IPS DF 4.7 (cell line): ENCODE measurements at regions not wholly inside any gene's neighbourhood (a gene's known extent, or its start where the extent isn't known, plus 50 kb on each side); places are given as distances from the start of the nearest gene placed in this dataset.
"Not testable (repeated sequence)": the region's sequence is repeated elsewhere in the genome, so short reads cannot be mapped to it uniquely, and the experiment has no call there.

Source experiments
- DNase-seq: peaks from one replicate; pipeline ENCODE4 v3.0.0-alpha.2; 2013; ENCODE audit warnings: low spot score; ENCODE audit errors: extremely low read depth

DNA sequence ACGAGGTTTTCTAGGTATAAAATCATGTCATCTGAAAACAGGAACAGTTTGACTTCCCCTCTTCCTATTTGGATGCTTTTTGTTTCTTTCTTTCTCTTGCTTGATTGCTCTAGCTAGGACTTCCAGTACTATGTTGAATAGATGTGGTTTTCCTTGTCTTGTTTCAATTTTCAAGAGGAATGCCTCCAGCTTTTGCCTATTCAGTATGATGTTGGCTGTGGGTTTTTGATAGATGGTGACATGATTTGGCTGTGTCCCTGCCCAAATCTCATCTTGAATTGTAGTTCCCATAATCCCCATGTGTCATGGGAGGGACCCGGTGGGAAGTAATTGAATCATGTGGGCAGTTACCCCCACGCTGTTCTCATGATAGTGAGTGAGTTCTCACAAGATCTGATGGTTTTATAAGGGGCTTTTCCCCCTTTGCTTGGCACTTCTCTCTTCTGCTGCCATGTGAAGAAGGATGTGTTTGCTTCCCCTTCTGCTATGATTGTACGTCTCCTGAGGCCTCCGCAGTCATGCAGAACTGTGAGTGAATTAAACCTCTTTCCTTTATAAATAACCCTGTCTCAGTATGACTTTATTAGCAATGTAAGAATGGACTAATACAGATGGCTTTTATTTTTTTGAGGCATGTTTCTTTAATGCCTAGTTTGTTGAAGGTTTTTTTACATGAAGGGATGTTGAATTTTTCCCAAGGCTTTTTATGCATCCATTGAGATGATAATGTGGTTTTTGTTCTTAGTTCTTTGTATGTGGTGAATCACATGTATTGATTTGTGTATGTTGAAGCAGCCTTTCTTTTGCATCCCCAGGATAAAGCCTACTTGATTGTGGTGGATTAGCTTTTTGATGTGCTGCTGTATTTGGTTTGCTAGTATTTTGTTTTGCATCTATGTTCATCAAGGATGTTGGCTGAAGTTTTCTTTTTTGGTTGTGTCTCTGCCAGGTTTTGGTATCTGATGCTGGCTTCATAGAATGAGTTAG, 239.1 kb downstream of the THBS2 start:
- no peak for DNase-seq

DNA sequence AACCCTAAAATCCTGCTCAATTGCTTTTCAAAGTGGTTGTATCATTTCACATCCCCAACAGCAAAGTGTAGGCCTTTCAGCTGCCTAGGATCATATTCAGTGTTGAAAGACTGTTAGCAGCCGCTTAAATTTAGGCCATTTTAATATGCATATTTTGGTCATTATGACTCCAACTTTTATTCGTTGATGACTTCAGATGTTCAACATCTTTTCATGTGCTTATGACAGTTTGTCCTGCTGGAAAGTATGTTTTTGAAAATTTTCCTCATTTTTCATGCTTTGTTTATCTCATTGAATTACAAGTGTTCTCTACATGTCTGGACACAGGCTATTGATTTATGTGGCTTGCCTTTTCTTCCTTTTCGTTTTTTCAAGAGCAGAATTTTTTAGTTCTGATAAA, 244.0 kb downstream of the THBS2 start:
- DNase-seq, result no peak

DNA sequence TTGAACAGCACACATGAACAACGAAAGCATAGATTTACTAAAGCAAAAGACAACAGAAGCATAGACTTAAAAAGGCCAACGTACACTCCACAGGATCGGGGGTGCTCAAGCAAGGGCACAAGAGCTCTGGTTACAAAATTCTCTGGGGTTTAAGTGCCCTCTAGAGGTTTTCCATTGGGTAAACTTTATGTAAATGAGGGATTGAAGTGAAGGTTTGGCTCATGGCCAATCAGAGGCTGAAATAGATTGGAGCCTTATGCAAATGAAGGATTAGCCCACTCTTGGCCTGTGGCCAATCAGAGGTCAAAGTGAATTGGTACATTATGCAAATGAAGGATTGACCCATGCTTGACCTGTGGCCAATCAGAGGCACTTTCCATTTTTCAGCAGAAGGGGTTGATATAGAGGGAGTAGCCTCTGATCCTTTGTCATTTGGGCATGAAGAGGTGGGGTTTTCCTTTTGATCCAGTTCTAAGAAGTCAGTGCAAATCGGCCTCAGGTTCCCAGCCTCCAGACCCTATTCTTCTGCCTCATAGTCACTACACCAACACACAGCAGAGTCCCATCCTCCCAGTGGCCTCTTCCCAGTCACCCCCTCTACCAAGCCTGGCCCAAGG, 244.9 kb downstream of the THBS2 start:
- DNase-seq, result no peak

DNA sequence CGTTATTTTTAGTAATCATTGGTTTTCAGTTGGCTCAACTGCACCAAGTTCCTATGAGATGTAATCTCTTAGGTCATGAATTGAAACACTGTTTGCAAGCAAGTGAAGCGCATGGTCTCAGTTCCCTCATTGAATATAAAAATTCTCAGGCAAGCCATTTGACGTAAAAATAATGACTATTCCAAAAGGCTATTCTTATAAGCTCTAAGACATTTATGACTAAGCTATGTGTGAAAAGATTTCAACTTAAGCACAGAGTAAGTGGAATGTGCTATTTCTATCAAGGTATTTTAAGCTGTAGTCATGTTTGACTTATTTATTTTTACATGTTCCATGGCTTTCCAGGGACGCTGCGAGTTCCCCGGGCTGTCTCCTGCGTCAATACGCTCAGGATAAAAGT, 248.5 kb downstream of the THBS2 start:
- no peak for DNase-seq

DNA sequence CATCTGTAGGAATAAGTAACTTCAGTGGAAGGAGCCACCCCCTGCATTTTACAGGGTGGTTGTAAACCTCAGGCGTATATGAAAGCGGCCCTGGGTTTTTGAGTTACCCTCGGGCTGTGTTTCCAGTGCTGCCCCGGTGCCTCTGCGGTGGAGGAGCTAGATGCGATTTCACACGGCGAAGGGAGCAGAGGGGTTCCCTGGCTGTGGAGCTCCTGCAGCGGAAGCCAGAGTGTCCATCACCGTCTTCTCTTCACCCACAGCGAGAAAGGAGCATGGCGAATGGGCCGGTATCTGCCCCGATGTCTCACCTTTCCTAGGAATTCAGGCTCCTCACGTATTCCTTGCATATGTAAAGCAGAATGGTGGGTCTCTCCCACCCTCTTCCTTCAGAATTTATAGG, 253.6 kb downstream of the THBS2 start:
- DNase-seq, result no peak

DNA sequence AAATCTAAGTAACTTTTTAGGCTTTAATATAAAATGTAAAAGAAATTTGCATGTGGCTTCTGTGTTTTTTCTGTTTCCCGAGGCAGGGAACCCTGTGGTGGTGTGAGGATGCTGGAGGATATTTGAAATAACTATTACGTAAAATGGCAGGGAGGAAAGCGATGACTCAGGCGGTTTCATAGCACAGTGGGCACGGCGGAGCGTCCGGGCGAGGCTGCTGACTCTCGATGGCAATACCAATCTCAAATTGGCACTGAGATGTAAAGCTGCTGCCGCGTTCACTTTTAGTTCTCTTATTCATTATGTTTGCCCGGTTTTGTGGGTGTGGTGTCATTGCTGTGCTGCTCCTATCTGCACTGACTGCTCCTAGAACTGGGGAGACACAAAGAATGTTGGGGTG, 254.3 kb downstream of the THBS2 start:
- DNase-seq, result no peak

DNA sequence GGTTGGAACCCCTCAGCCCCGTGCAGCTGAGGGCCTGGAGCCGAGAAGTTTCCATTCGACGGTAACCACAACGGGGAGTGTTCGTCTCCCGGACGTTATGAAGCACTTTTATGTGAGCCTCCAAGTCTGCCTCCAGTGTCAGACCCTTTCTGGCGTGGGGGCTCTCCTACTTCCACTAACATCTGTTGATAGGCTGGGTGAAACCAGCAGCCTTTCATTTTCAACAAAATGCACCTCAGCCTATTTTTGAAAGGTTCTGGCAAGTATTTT, 257.4 kb downstream of the THBS2 start:
- DNase-seq, result no peak

DNA sequence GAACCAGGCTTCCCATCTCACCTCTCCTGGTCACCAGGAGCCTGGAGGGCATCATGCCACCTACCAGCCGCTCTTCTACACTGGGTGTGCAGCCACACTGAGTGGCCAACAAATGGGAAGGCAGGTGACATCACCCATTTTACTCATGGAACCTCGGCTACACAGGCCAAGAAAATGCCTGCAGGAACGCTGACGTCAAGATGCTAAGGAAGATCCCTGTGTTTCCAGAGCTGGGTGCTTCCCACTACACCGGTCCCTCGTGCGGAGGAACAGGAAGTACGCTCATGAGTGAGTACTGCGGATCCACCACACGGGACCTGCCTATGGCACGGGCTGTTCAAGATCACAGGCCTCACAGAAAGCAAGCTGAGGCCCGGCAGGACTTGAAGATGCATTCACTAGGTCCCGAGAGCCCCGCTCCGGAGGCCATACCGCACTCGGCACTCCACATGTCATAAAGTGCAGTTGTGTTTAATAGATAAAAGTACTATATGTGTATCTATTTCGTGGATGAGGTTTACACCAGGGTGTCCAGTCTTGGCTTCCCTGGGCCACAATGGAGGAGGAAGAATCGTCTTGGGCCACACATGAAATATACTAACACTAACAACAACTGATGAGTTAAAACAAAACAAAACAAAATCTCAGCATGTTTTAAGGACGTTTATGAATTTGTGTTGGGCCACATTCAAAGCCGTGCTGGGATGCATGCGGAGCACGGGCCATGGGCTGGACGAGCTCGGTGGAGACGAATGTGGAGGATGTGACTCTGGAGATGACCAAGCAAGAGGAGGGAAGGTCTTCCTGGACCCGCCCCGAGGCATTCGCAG, 257.9 kb downstream of the THBS2 start:
- DNase-seq, result no peak

DNA sequence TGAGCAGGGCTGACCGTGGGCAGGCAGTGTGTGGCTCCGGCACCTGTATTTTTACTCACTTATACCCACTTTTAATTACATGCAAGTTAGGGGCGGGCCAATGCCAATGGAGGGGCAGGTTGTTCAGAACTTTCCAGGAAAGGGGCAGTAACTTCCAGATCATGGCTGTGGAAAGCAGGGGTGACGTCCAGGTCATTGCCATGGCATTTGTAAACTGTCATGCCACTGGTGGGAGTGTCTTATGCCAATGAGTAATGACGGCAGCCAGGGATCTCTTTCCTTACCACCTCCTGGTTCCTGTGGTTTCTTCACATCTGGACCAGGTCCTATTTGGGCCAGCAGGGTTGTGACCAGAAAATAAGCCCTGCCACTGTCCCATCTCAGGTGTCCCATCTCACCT, 258.7 kb downstream of the THBS2 start:
- DNase-seq, result no peak

DNA sequence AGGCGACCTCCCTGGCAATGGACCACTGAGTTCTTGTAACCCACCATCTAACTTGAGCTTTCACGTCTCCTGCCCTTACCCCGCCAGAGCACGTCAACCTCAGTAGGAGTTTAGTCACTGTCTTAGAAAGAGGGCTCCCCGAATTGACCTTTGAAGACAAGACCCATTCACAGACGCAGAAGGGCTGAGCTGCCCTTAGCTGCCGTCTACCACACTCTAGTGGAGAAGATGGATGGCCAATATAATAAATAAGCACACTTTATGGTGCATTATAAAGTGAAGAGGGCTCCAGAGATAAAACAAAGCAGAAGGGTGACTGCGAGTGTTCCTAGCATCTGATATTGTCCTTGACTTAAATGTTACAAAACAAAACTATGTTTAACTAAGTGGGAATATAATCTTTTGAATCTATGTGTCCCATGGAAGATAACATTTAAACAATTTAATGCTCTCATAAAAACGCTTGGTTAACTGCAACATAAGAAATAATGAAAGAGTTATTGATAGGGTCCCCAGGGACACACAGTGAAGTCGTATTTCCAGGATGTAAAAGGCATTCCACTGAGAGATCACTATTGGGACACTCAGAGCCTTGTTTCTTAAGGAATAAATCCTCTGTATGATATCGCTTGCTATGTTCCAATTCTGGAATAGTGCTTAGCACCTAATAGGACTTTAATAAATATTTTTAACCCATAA, 261.1 kb downstream of the THBS2 start:
- no peak for DNase-seq

DNA sequence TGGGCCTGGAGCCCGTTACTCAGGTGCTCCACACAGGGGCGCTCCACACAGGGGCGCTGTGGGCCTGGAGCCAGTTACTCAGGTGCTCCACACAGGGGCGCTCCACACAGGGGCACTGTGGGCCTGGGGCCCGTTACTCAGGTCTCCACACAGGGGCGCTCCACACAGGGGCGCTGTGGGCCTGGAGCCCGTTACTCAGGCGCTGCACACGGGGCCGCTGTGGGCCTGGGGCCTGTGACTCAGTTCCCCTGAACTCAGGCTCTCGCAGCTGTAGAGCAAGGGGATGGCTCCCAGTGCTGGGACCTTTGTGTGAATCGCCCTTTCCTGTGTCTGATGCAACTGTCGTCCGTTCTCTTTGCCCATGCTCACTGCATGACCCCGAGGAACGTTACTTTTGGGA, 262.0 kb downstream of the THBS2 start:
- not testable (repeated sequence) for DNase-seq

DNA sequence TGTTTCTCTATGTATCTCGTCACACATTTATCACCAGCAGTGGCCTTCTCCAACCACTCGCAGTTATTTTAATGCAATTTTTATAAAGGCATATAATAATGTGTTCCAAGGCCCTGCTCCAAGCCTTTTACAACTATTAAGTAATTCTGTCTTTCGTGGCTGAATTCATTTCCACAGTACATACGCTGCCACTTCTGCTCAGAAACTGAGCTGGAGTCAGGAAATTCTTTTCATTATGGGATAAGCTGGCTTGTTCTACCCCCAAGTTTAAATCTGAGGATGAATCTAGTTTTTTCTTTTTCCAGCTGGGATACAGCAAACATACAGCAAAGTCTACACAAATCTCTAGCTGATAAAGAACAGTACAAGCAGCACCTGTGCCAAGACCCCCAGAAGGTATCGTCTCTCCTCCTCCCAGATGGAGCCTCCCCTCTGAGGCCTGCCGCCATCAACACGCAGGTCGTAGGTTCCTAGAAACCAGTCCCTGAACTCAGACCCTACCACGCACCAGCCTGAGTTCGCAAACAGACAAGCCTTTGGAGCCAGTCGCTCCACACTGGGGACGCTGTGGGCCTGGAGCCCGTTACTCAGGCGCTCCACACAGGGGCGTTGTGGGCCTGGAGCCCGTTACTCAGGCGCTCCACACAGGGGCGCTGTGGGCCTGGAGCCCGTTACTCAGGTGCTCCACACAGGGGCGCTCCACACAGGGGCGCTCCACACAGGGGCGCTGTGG, 263.5 kb downstream of the THBS2 start:
- no peak for DNase-seq

DNA sequence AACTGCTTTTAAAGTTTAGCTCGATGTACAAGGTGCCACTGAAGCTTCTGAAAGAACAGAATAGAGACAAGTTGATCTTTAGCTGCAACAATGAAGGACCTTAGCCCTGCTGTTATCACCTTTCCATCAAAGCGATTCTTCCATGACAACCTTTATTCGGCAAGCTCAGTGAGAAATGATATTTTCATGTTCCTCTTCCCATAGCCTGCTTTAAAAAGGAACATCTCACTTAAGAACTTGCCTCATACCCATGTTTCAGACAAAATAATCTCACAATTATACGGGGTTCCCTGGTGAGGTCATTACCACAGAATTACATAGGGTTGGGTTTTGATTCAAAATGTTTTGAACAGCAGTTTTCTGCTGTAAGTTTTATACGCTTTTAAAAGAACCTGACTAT, 264.2 kb downstream of the THBS2 start:
- DNase-seq, result no peak

DNA sequence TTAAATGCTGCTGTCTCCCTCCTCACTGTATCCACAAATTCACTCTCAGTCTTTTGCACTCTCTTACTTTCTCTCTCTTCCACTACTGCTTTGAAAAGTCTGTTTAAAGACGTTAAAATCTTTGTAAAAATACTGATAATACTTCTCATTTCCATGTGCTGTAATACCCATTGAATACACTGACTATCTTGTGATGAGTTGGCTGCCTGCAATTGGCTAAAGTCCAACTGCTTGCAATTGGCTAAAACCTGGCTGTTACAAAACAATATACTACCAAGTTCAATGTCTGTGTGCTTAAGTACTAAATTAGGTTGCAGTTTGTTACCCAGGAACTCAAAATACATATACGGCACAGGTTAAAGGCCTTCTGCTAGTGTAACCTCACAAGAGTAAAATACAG, 264.8 kb downstream of the THBS2 start:
- no peak for DNase-seq

DNA sequence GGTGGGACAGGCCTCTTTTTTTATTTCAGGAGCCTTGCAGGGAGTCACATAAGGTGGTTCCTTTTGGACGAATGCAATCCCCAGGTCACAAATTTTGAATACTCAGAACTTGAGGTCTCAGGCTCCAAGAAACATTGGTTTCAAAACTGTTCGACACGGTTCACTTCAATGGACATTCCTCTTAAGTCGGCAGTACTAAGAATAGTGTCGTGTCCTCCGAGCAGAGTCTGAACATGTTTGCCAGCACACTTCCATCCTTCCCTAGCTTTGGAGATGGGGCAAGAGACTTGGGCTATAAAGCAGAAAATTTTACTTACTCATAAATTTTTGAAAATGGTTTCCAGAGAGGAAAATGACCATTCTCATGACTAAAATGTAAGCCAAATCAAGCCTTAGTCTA, 265.4 kb downstream of the THBS2 start:
- DNase-seq, result no peak

DNA sequence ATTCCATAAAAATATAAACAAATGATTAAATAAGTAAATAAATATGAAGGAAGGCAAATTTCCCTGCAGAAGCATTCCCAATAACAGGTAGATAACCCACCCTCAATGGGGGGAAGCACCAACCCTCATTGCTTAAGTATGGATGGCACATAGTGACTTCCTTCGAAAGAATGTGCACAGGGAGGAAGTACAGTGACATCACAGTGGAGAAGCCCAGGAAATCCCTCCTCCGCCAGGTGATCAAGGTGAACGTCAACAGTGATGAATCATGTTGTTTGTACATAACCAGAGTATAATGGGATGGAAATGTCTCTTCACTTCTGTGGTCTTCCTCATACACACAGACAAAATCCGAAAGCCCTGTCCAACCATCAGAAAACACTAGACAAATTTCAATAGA, 267.9 kb downstream of the THBS2 start:
- DNase-seq, result no peak

DNA sequence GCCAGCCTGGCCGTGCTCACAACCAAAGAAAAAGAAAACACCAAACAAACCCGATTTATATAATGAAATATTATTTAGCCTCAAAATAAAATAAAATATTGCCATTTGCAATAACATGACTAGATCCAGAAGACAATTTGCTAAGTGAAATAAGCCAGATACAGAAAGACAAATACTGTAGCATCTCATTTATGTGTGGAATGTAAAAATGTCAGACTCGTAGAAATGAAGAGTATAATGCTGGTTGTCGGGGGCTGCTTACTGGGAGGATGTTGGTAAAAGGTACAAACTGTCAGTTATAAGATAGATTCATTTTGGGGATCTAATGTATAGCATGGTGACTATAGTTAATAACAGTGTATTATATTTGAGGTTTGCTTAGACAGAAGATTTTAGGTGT, 269.7 kb downstream of the THBS2 start:
- no peak for DNase-seq

DNA sequence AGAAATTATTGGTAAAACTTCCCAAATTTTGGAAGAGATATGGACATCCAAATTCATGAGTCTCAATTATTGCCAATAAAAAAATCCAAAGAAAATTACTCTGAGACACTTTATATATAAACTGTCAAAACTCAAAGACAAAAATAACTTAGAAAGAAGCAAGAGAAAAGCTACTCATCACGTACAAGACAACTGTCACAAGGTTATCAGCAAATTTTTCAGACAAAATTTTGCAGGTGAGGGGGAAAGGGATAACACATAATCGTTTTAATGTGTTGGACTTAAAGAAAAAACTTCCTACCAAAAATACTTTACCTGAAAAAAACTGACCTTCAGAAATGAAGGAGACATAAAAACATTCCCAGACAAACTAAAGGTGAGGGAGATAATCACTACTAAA, 272.5 kb downstream of the THBS2 start:
- DNase-seq, result no peak

DNA sequence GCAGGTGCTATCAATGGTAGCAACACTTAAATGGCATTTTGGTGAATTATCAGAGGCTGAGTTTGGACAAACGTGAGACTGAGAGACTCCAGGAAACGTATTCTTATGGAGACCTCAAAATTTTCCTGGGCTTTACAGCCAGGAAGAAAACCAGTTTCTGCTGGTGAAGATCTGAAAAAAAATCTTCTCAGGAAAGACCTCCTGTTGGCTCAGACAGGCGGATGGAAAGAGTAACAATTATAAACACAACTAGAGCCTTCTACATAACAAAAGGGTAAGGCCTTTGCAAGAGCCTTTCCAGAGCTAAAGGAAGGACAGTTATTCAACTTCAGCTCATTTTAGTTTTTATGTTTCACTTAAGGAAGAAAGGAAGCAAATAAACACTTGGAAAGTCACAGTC, 274.4 kb downstream of the THBS2 start:
- DNase-seq, result peak; percentile 46

DNA sequence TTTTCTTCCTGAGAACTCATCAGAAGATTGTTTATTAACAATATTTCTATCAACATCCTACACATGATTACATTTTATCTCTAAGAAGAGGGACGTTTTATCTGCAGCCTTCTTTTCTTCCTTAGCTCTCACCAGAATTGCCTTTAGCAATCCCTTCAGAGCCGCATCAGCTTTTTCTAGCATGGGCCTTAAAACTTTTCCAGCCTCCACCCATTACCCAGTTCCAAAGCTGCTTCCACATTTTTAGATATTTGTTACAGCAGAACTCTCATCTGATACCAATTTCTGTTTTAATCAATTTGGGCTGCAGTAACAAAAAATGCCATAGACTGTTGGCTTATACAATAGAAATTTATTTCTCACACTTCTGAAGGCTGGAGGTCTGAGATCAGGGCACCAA, 281.5 kb downstream of the THBS2 start:
- no peak for DNase-seq

DNA sequence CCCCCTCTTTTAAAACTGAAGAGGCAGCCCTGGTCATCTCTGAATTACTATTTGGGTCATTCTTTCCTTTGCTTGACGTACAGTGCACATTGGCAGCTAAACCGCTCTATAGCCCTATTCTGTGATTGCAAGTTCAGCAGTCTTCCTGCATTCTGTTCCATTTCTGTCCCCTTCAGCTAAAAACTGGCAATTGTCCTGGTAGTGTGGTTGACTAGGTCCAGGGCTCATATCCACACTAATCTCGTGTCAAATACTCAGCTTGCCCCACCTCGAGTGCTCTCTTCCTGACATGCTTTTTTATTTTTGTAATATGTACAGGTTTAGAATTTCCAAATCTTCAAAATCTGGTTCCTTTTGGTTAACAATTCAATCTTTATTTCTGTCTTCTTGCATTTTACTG, 282.1 kb downstream of the THBS2 start:
- DNase-seq, result no peak
